SK-N-SH treated with all-trans-retinoic acid at 6 μM for 48 hours (cell line): ENCODE measurements at regions not wholly inside any gene's neighbourhood (a gene's known extent, or its start where the extent isn't known, plus 50 kb on each side); places are given as distances from the start of the nearest gene placed in this dataset.

Experiments
- ATAC-seq: fragments of 200-7000 bp; cut with Tn5 transposase; 3 replicates; pipeline ENCODE4 v1.9.1; 2020; ENCODE audit warnings: mild to moderate bottlenecking, moderate library complexity
- ARNTL ChIP-seq: fragments of 450-650 bp; formaldehyde crosslinking; IDR thresholded peaks from 2 replicates; pipeline ENCODE4 v1.5.0; 2020; ENCODE audit warnings: low read depth, mild to moderate bottlenecking, moderate library complexity, borderline replicate concordance
- CREB5 ChIP-seq: fragments of 250-450 bp; sonication (Bioruptor Pico); IDR thresholded peaks from 2 replicates; pipeline ENCODE4 v1.5.1; 2020; ENCODE audit warnings: low read depth, mild to moderate bottlenecking, moderate library complexity
- CSDC2 ChIP-seq: fragments of 250-450 bp; sonication (Bioruptor Pico); IDR thresholded peaks from 2 replicates; pipeline ENCODE4 v1.5.0; 2020; ENCODE audit warnings: mild to moderate bottlenecking, moderate library complexity
- CSRNP3 ChIP-seq: fragments of 250-450 bp; sonication (Bioruptor Pico); IDR thresholded peaks from 2 replicates; pipeline ENCODE4 v1.5.1; 2021; ENCODE audit warnings: mild to moderate bottlenecking, moderate library complexity
- ESRRG ChIP-seq: fragments of 250-450 bp; sonication (Bioruptor Pico); IDR thresholded peaks from 2 replicates; pipeline ENCODE4 v1.6.1; 2021; ENCODE audit warnings: mild to moderate bottlenecking
- GLIS3 ChIP-seq: fragments of 250-450 bp; sonication (Bioruptor Pico); IDR thresholded peaks from 2 replicates; pipeline ENCODE4 v1.5.0; 2020; ENCODE audit warnings: mild to moderate bottlenecking, moderate library complexity
- ISL1 ChIP-seq: fragments of 250-450 bp; sonication (Bioruptor Pico); IDR thresholded peaks from 2 replicates; pipeline ENCODE4 v2.1.2; 2022; ENCODE audit warnings: mild to moderate bottlenecking, moderate library complexity
- OSR1 ChIP-seq: fragments of 250-450 bp; sonication (Bioruptor Pico); IDR thresholded peaks from 2 replicates; pipeline ENCODE4 v1.8.0; 2022; ENCODE audit warnings: moderate library complexity, mild to moderate bottlenecking, inconsistent platforms
- PATZ1 ChIP-seq: fragments of 250-450 bp; sonication (Bioruptor Pico); IDR thresholded peaks from 2 replicates; pipeline ENCODE4 v1.8.0; 2020; ENCODE audit warnings: mild to moderate bottlenecking, moderate library complexity, borderline replicate concordance
- POU6F1 ChIP-seq: fragments of 250-450 bp; sonication (Bioruptor Pico); IDR thresholded peaks from 2 replicates; pipeline ENCODE4 v1.8.0; 2021; ENCODE audit warnings: low read depth, mild to moderate bottlenecking, moderate library complexity, borderline replicate concordance
- PPARA ChIP-seq: fragments of 250-450 bp; sonication (Bioruptor Pico); IDR thresholded peaks from 2 replicates; pipeline ENCODE4 v1.5.0; 2020; ENCODE audit warnings: mild to moderate bottlenecking, borderline replicate concordance
- RARB ChIP-seq: fragments of 250-450 bp; sonication (Bioruptor Pico); IDR thresholded peaks from 2 replicates; pipeline ENCODE4 v1.8.0; 2021; ENCODE audit warnings: mild to moderate bottlenecking, moderate library complexity
- SNAI2 ChIP-seq: fragments of 250-450 bp; sonication (Bioruptor Pico); IDR thresholded peaks from 2 replicates; pipeline ENCODE4 v1.5.0; 2020; ENCODE audit warnings: mild to moderate bottlenecking, moderate library complexity
- TCF4 ChIP-seq: fragments of 250-450 bp; sonication (Bioruptor Pico); IDR thresholded peaks from 2 replicates; pipeline ENCODE4 v1.8.0; 2021; ENCODE audit warnings: mild to moderate bottlenecking, moderate library complexity, borderline replicate concordance
- TOX ChIP-seq: fragments of 250-450 bp; sonication (Bioruptor Pico); IDR thresholded peaks from 2 replicates; pipeline ENCODE4 v1.8.0; 2021; ENCODE audit warnings: mild to moderate bottlenecking, moderate library complexity, borderline replicate concordance
- TSHZ2 ChIP-seq: fragments of 250-450 bp; sonication (Bioruptor Pico); IDR thresholded peaks from 2 replicates; pipeline ENCODE4 v1.5.0; 2020; ENCODE audit warnings: mild to moderate bottlenecking, moderate library complexity
- ZC3H10 ChIP-seq: fragments of 250-450 bp; sonication (Bioruptor Pico); IDR thresholded peaks from 2 replicates; pipeline ENCODE4 v1.5.1; 2021; ENCODE audit warnings: mild to moderate bottlenecking, moderate library complexity
- ZFP3 ChIP-seq: fragments of 250-450 bp; sonication (Bioruptor Pico); IDR thresholded peaks from 2 replicates; pipeline ENCODE4 v1.5.0; 2020; ENCODE audit warnings: mild to moderate bottlenecking, moderate library complexity
- ZFP30 ChIP-seq: fragments of 450-650 bp; formaldehyde crosslinking; IDR thresholded peaks from 2 replicates; pipeline ENCODE4 v1.5.0; 2022; ENCODE audit warnings: mild to moderate bottlenecking, moderate library complexity
- ZNF565 ChIP-seq: fragments of 450-650 bp; formaldehyde crosslinking; conservative IDR thresholded peaks from 2 replicates; pipeline ENCODE4 v1.5.0; 2020; ENCODE audit warnings: low read depth, mild to moderate bottlenecking, moderate library complexity
- ZNF70 ChIP-seq: fragments of 450-650 bp; formaldehyde crosslinking; IDR thresholded peaks from 2 replicates; pipeline ENCODE4 v1.5.0; 2020; ENCODE audit warnings: mild to moderate bottlenecking, moderate library complexity

GRCh38 chr10:106175760-106176377 lies 988.6 kb downstream of the SORCS1 start:
- no peak for ATAC-seq
- TF ChIP-seq ZFP30 (CRISPR knock-in tag) (no peak), ZFP3 (CRISPR knock-in tag) (no peak), CSRNP3 (no peak), ZNF565 (CRISPR knock-in tag) (no peak), RARB (no peak), ARNTL (CRISPR knock-in tag) (no peak), OSR1 (no peak), GLIS3 (no peak)

- TF ChIP-seq GLIS3 (no peak), ZNF70 (CRISPR knock-in tag) (no peak), TCF4 (CRISPR knock-in tag) (no peak), POU6F1 (CRISPR knock-in tag) (no peak)
- no peak for ATAC-seq
Measured at GRCh38 chr10:106173838-106174237, 990.7 kb downstream of the SORCS1 start.

GRCh38 chr10:106169241-106169640 lies 995.3 kb downstream of the SORCS1 start:
- no peak for ATAC-seq
- TF ChIP-seq ZC3H10 (CRISPR knock-in tag) (no peak), ISL1 (CRISPR knock-in tag) (no peak), GLIS3 (no peak), SNAI2 (CRISPR knock-in tag) (no peak), PATZ1 (no peak), OSR1 (no peak), PPARA (CRISPR knock-in tag) (no peak), ZNF565 (CRISPR knock-in tag) (no peak), TOX (CRISPR knock-in tag) (no peak), ZNF70 (CRISPR knock-in tag) (no peak)
- TF ChIP-seq, all 23 proteins: peak for 0

- no peak for TF ChIP-seq CSRNP3
- no peak for TF ChIP-seq PPARA (CRISPR knock-in tag)
- ATAC-seq, result no peak
Measured at GRCh38 chr10:106167946-106168345, 996.6 kb downstream of the SORCS1 start.

GRCh38 chr10:106158241-106158640 lies 1006.3 kb downstream of the SORCS1 start:
- ATAC-seq, result no peak
- TF ChIP-seq ARNTL (CRISPR knock-in tag), result no peak
- no peak for TF ChIP-seq PPARA (CRISPR knock-in tag)
- no peak for TF ChIP-seq ZNF70 (CRISPR knock-in tag)
- no peak for TF ChIP-seq ZNF565 (CRISPR knock-in tag)
- no peak for TF ChIP-seq TSHZ2 (CRISPR knock-in tag)
- TF ChIP-seq ESRRG (CRISPR knock-in tag), result no peak
- TF ChIP-seq ZC3H10 (CRISPR knock-in tag), result no peak
- no peak for TF ChIP-seq PATZ1
- no peak for TF ChIP-seq CSDC2 (CRISPR knock-in tag)
- no peak for TF ChIP-seq ISL1 (CRISPR knock-in tag)
- no peak for TF ChIP-seq SNAI2 (CRISPR knock-in tag)
- no peak for TF ChIP-seq GLIS3
- TF ChIP-seq CREB5 (CRISPR knock-in tag), result no peak
- TF ChIP-seq ZFP30 (CRISPR knock-in tag), result no peak
